MM.1S (cell line): ENCODE measurements at regions not wholly inside any gene's neighbourhood (a gene's known extent, or its start where the extent isn't known, plus 50 kb on each side); places are given as distances from the start of the nearest gene placed in this dataset.

Source experiments
- DNase-seq: peaks from one replicate; pipeline ENCODE4 v3.0.0-alpha.2; 2015
- H2AFZ ChIP-seq: fragments of 300-600 bp; sonication (generic); 2 replicates; pipeline ENCODE4 v1.6.0; 2016; ENCODE audit warnings: antibody characterized with exemption, low read length
- H3F3A ChIP-seq: fragments of 300-600 bp; sonication (generic); 2 replicates; pipeline ENCODE4 v1.6.1; 2016; ENCODE audit warnings: mild to moderate bottlenecking, antibody characterized with exemption, low read length, moderate library complexity, mixed read lengths; ENCODE audit not compliant: insufficient read depth
- H3K27ac ChIP-seq: fragments of 300-600 bp; sonication (generic); 2 replicates; pipeline ENCODE4 v1.5.1; 2016; ENCODE audit warnings: mild to moderate bottlenecking, low read length
- H3K27me3 ChIP-seq: fragments of 300-600 bp; sonication (generic); replicated peaks from 2 replicates; pipeline ENCODE4 v1.6.0; 2016; ENCODE audit warnings: low read length; ENCODE audit not compliant: insufficient read depth
- H3K36me3 ChIP-seq: fragments of 300-600 bp; sonication (generic); replicated peaks from 2 replicates; pipeline ENCODE4 v1.6.1; 2016; ENCODE audit warnings: mild to moderate bottlenecking, low read length, mixed read lengths; ENCODE audit not compliant: insufficient read depth
- H3K4me1 ChIP-seq: fragments of 300-600 bp; sonication (generic); 2 replicates; pipeline ENCODE4 v1.6.1; 2016; ENCODE audit warnings: low read length, mixed read lengths
- H3K4me2 ChIP-seq: fragments of 300-600 bp; sonication (generic); 2 replicates; pipeline ENCODE4 v1.6.0; 2016; ENCODE audit warnings: low read depth, low read length
- H3K4me3 ChIP-seq: fragments of 300-600 bp; sonication (generic); 2 replicates; pipeline ENCODE4 v1.5.1; 2016; ENCODE audit warnings: low read length, mixed read lengths
- H3K79me2 ChIP-seq: fragments of 300-600 bp; sonication (generic); 2 replicates; pipeline ENCODE4 v1.6.1; 2016; ENCODE audit warnings: mixed run types, low read length, mixed read lengths
- H3K9ac ChIP-seq: fragments of 300-600 bp; sonication (generic); 2 replicates; pipeline ENCODE4 v1.6.1; 2016; ENCODE audit warnings: low read length, mixed read lengths
- H3K9me2 ChIP-seq: fragments of 300-600 bp; sonication (generic); replicated peaks from 2 replicates; pipeline ENCODE4 v1.6.1; 2016; ENCODE audit warnings: mild to moderate bottlenecking, low read length, mixed read lengths; ENCODE audit not compliant: insufficient read depth
- H3K9me3 ChIP-seq: fragments of 300-600 bp; sonication (generic); replicated peaks from 2 replicates; pipeline ENCODE4 v1.6.1; 2016; ENCODE audit warnings: mild to moderate bottlenecking, low read length, mixed read lengths; ENCODE audit not compliant: insufficient read depth
- H4K20me1 ChIP-seq: fragments of 300-600 bp; sonication (generic); 2 replicates; pipeline ENCODE4 v1.6.1; 2016; ENCODE audit warnings: mild to moderate bottlenecking, low read length, moderate library complexity, mixed read lengths; ENCODE audit not compliant: insufficient read depth
- CTCF ChIP-seq: fragments of 300-600 bp; sonication (generic); IDR thresholded peaks from 2 replicates; pipeline ENCODE4 v1.5.1; 2016; ENCODE audit warnings: antibody characterized with exemption, low read length, mixed read lengths
- EZH2 ChIP-seq: fragments of 300-600 bp; sonication (generic); optimal IDR thresholded peaks from 2 replicates; pipeline ENCODE3; 2017; ENCODE audit warnings: low read depth, mild to moderate bottlenecking, antibody characterized with exemption, low read length, mixed read lengths
- EZH2phosphoT487 ChIP-seq: fragments of 300-600 bp; sonication (generic); IDR thresholded peaks from 2 replicates; pipeline ENCODE4 v1.6.1; 2018; ENCODE audit warnings: antibody characterized with exemption, low read length

GRCh38 chr18:39611381-39612100, 2045.9 kb upstream of the CELF4 start:
- H3F3A ChIP-seq, result no peaks in the 10 kb centered on the region
- H2AFZ ChIP-seq, result no peak overlapping the region
- H3K9me3 ChIP-seq, result no peaks in the 10 kb centered on the region
- H3K4me3 ChIP-seq, result no peak overlapping the region
- no peaks in the 10 kb centered on the region for H3K4me1 ChIP-seq
- no peaks in the 10 kb centered on the region for H3K36me3 ChIP-seq
- H3K79me2 ChIP-seq, result no peaks in the 10 kb centered on the region
- no peak overlapping the region for H3K9ac ChIP-seq
- H3K4me2 ChIP-seq, result no peak overlapping the region
- no peak for DNase-seq
- no peaks in the 10 kb centered on the region for H3K27me3 ChIP-seq
- no peaks in the 10 kb centered on the region for H4K20me1 ChIP-seq
- TF ChIP-seq EZH2 (no peak), EZH2phosphoT487 (no peak), CTCF (no peak)
- H3K9me2 ChIP-seq, result no peaks in the 10 kb centered on the region
- no peak overlapping the region for H3K27ac ChIP-seq

DNA sequence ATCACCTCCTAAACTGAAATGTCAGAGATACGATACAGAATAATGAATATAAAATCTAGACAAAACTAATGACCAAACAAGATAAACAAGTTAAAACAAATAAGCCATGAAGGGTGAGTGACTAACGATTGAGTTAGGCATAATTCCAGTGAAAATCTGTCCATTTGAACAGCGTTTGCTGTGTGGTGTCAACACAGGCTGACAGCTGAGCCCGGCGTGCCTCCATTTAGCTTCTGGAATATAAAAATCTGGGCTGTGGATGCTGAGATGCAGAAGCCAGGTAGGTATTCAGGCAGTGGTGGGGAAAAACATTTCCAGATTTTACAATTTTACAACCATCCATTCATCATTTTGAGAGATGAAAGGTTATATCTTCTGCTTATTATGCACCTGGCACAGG, 2041.4 kb upstream of the CELF4 start:
- Histone ChIP-seq H3K27me3 (no peaks in the 10 kb centered on the region), H3K9me3 (no peaks in the 10 kb centered on the region), H2AFZ (no peak overlapping the region), H3K9me2 (no peaks in the 10 kb centered on the region), H3K4me2 (no peak overlapping the region), H3K4me3 (no peak overlapping the region), H3K36me3 (no peaks in the 10 kb centered on the region), H3K79me2 (no peaks in the 10 kb centered on the region), H3K27ac (no peak overlapping the region), H3F3A (no peaks in the 10 kb centered on the region), H4K20me1 (no peaks in the 10 kb centered on the region), H3K4me1 (no peaks in the 10 kb centered on the region), H3K9ac (no peak overlapping the region)
- DNase-seq, result no peak
- TF ChIP-seq CTCF (no peak), EZH2 (no peak), EZH2phosphoT487 (no peak)

DNA sequence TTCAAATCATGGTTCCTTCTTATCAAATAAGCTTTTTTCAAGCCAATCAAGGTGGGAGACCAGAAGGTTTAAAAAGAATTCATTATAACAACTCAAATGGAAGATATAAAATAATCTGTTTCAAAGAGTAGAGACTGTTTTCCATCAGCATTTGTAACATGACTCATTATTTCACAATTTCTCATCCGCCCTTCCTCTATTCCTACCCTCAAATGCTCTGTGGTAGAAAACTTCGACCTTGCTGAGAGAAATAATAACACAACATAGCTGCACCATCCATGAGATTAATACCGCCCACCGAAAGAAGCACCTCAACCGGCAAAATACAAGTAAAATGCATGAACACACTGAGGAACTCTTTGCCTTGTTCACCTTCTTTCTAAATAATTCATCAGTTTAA, 2039.2 kb upstream of the CELF4 start:
- no peak overlapping the region for H3K4me2 ChIP-seq

More for the DNA sequence above, 2039.2 kb upstream of the CELF4 start:
- Histone ChIP-seq H3K4me3 (no peak overlapping the region), H3K27me3 (no peaks in the 10 kb centered on the region), H2AFZ (no peak overlapping the region), H3K4me1 (no peaks in the 10 kb centered on the region), H3K27ac (no peak overlapping the region), H3K9me2 (no peaks in the 10 kb centered on the region), H4K20me1 (no peaks in the 10 kb centered on the region), H3K9ac (no peak overlapping the region), H3K9me3 (no peaks in the 10 kb centered on the region), H3K36me3 (no peaks in the 10 kb centered on the region), H3K79me2 (no peaks in the 10 kb centered on the region), H3F3A (no peaks in the 10 kb centered on the region)
- TF ChIP-seq EZH2phosphoT487 (no peak), CTCF (no peak), EZH2 (no peak)
- DNase-seq, result no peak
